Hepatocyte (in vitro differentiated cells): ENCODE measurements at regions not wholly inside any gene's neighbourhood (a gene's known extent, or its start where the extent isn't known, plus 50 kb on each side); places are given as distances from the start of the nearest gene placed in this dataset.

Experiments
- DNase-seq: peaks from one replicate; pipeline ENCODE4 v3.0.0-alpha.2; 2016; ENCODE audit warnings: low spot score
- H2AFZ ChIP-seq: fragments of 200-600 bp; sonication (generic); 2 replicates; pipeline ENCODE4 v1.6.0; 2016; ENCODE audit warnings: antibody characterized with exemption, mild to moderate bottlenecking
- H3K27ac ChIP-seq: fragments of 200-600 bp; sonication (generic); 2 replicates; pipeline ENCODE4 v1.5.1; 2016; ENCODE audit warnings: mild to moderate bottlenecking
- H3K27me3 ChIP-seq: fragments of 200-600 bp; sonication (generic); 2 replicates; pipeline ENCODE4 v1.6.1; 2016
- H3K36me3 ChIP-seq: fragments of 200-600 bp; sonication (generic); replicated peaks from 2 replicates; pipeline ENCODE4 v1.5.1; 2016; ENCODE audit warnings: low read depth; ENCODE audit not compliant: insufficient read depth
- H3K4me1 ChIP-seq: fragments of 200-600 bp; sonication (generic); 2 replicates; pipeline ENCODE4 v1.5.1; 2016; ENCODE audit warnings: mild to moderate bottlenecking, moderate library complexity; ENCODE audit not compliant: insufficient read depth
- H3K4me2 ChIP-seq: fragments of 200-600 bp; sonication (generic); 2 replicates; pipeline ENCODE4 v1.6.0; 2016
- H3K4me3 ChIP-seq: fragments of 200-600 bp; sonication (generic); 2 replicates; pipeline ENCODE4 v1.5.1; 2016; ENCODE audit warnings: mild to moderate bottlenecking
- H3K79me2 ChIP-seq: fragments of 200-600 bp; sonication (generic); 2 replicates; pipeline ENCODE4 v1.6.0; 2017; ENCODE audit warnings: mild to moderate bottlenecking
- H3K9me2 ChIP-seq: fragments of 200-600 bp; sonication (generic); replicated peaks from 2 replicates; pipeline ENCODE4 v1.6.0; 2017; ENCODE audit warnings: mild to moderate bottlenecking; ENCODE audit not compliant: insufficient read depth
- H3K9me3 ChIP-seq: fragments of 200-600 bp; sonication (generic); 2 replicates; pipeline ENCODE4 v1.5.1; 2016; ENCODE audit warnings: low read depth, mild to moderate bottlenecking
- H4K20me1 ChIP-seq: fragments of 200-600 bp; sonication (generic); 2 replicates; pipeline ENCODE4 v1.6.0; 2016; ENCODE audit warnings: mild to moderate bottlenecking; ENCODE audit not compliant: insufficient read depth, poor library complexity, severe bottlenecking
- EZH2 ChIP-seq: fragments of 200-600 bp; sonication (generic); IDR thresholded peaks from 2 replicates; pipeline ENCODE4 v1.6.1; 2016; ENCODE audit warnings: antibody characterized with exemption, mild to moderate bottlenecking, borderline replicate concordance
- EZH2phosphoT487 ChIP-seq: fragments of 200-600 bp; sonication (generic); IDR thresholded peaks from one replicate; pipeline ENCODE4 v1.6.1; 2018; ENCODE audit warnings: antibody characterized with exemption, mild to moderate bottlenecking, low read depth, moderate library complexity; ENCODE audit not compliant: unreplicated experiment, severe bottlenecking
- WGBS: methylation state at CpG from one replicate; pipeline ENCODE4 v1.1.6; 2016; ENCODE audit warnings: low lambda C conversion rate; ENCODE audit errors: missing lambda C conversion rate; 5-methylcytosine and 5-hydroxymethylcytosine counted together
- TF ChIP-seq, protein P1 (sequence below): fragments of 200-600 bp; sonication (generic); IDR thresholded peaks from 2 replicates; pipeline ENCODE4 v1.5.1; 2016; ENCODE audit warnings: antibody characterized with exemption, mild to moderate bottlenecking; ENCODE audit not compliant: poor library complexity

DNA sequence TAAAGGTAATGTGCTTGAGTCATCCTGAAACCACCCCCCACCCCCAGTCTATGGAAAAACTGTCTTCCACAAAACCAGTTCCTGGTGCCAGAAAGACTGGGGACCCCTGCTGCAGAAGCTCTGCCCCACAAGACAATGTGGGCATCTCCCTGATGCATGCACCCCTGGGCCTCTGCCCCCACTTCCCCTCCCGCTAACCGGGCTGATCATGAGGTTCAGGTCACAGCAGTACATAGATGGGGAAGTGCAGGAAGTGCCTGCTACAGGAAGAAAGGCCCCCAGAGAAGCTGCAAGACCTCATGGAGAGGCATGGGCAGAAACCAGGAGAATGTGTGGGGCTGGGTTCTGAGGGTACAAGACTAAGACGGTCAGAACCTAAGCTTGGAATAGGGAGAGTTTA lies 243.4 kb upstream of the ID2 start:
- TF ChIP-seq, protein P1, sequence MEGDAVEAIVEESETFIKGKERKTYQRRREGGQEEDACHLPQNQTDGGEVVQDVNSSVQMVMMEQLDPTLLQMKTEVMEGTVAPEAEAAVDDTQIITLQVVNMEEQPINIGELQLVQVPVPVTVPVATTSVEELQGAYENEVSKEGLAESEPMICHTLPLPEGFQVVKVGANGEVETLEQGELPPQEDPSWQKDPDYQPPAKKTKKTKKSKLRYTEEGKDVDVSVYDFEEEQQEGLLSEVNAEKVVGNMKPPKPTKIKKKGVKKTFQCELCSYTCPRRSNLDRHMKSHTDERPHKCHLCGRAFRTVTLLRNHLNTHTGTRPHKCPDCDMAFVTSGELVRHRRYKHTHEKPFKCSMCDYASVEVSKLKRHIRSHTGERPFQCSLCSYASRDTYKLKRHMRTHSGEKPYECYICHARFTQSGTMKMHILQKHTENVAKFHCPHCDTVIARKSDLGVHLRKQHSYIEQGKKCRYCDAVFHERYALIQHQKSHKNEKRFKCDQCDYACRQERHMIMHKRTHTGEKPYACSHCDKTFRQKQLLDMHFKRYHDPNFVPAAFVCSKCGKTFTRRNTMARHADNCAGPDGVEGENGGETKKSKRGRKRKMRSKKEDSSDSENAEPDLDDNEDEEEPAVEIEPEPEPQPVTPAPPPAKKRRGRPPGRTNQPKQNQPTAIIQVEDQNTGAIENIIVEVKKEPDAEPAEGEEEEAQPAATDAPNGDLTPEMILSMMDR: no peak
- no peak for TF ChIP-seq EZH2phosphoT487
- no peak for TF ChIP-seq EZH2
- Histone ChIP-seq H3K4me1 (no peaks in the 10 kb centered on the region), H3K4me2 (no peak overlapping the region), H4K20me1 (no peaks in the 10 kb centered on the region), H3K9me3 (no peaks in the 10 kb centered on the region), H3K79me2 (no peaks in the 10 kb centered on the region), H3K36me3 (no peaks in the 10 kb centered on the region), H3K4me3 (no peak overlapping the region), H3K9me2 (no peaks in the 10 kb centered on the region), H2AFZ (no peak overlapping the region), H3K27me3 (no peaks in the 10 kb centered on the region), H3K27ac (no peak overlapping the region)
- WGBS: 91% methylated on average over 3 of the region's 3 CpGs
- DNase-seq: no peak

DNA sequence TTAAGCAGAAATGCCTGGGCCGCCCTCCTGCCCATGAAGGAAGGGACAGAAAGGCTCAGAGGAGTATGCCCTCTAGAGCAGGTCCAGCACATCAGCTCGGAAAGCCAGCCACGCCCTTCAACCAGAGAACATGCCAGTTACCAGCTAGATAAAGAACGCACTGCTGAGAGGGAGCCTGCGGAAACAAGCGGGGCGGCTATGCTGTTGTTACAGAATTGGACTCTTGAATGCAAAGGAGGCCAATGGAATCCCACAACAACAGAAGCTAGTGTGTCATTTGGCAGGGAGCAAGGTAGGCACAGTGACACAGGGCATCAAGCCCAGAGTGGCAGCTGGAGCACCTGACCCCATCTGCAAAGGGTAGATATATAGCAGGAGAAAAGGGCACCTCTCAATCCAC lies 242.9 kb upstream of the ID2 start:
- WGBS: 94% methylated on average over 7 of the region's 7 CpGs
- Histone ChIP-seq H3K4me3 (no peak overlapping the region), H3K79me2 (no peaks in the 10 kb centered on the region), H3K36me3 (no peaks in the 10 kb centered on the region), H4K20me1 (no peaks in the 10 kb centered on the region), H3K9me3 (no peaks in the 10 kb centered on the region), H3K4me1 (no peaks in the 10 kb centered on the region), H3K9me2 (no peaks in the 10 kb centered on the region), H3K27ac (no peak overlapping the region), H3K4me2 (no peak overlapping the region), H2AFZ (no peak overlapping the region), H3K27me3 (no peaks in the 10 kb centered on the region)
- TF ChIP-seq EZH2 (no peak), EZH2phosphoT487 (no peak)
- TF ChIP-seq, protein P1: no peak
- DNase-seq: no peak

DNA sequence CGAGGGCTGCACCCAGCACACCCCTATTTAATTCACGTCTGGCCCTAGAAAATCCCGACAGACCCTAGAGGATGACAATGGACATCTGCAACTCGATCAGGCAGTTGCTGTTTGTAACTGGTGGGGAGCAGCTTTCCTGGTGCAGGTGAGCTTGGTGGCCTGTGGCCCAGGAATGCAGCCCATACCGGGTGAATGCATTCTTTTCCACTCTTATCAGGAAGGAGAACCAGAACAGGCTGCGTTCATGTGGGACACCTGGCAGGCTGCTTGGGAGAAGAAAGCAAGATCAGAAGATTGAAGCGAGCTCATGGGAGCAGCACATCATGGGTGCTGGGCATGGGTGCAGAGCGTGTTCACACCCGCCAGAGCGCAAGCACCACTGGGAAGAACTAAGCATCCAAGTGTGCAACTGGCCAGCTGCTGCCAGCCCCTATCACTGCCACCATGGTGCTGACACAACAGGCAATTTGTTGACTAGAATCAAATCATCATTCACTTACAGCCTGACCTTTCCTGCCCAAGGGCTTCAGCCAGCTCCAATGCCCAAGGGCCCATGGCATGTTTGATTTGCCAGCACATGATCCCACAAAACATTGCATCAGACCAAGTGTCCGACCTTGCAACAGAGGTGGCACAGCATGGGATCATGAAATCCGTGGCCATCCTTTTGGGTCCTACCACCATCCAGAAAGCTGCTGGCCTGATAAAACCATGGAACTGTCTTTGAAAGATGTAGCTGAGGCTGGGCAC lies 241.7 kb upstream of the ID2 start:
- no peaks in the 10 kb centered on the region for H3K27me3 ChIP-seq
- TF ChIP-seq EZH2phosphoT487: no peak
- TF ChIP-seq EZH2: no peak
- TF ChIP-seq, protein P1: no peak
- no peaks in the 10 kb centered on the region for H3K79me2 ChIP-seq
- H2AFZ ChIP-seq: no peak overlapping the region
- no peak overlapping the region for H3K27ac ChIP-seq
- no peak overlapping the region for H3K4me2 ChIP-seq
- 81% methylated on average over 12 of the region's 12 CpGs for WGBS
- no peaks in the 10 kb centered on the region for H3K4me1 ChIP-seq
- H3K4me3 ChIP-seq: no peak overlapping the region
- no peaks in the 10 kb centered on the region for H3K9me2 ChIP-seq
- H3K36me3 ChIP-seq: no peaks in the 10 kb centered on the region
- no peaks in the 10 kb centered on the region for H3K9me3 ChIP-seq
- H4K20me1 ChIP-seq: no peaks in the 10 kb centered on the region
- DNase-seq: no peak

DNA sequence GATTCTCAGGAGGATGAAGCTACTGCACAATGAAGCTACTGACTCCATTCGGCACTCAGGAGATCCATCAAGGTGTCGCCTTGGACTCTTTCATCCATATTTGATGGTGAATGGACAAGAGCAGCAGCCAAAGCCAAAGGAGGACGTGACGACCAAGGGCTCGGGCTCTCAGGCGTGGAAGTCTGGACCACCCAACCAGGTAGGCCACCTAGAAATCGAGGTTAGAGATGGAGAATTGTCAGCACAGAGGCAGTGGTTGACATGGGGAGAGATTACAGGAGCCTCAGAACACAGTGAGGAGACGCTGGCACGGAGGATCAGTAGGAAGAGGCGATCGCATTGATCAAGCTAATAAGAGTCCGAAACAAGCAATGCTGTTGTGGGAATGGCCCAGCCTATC lies 240.5 kb upstream of the ID2 start:
- H2AFZ ChIP-seq: no peak overlapping the region
- H3K36me3 ChIP-seq: no peaks in the 10 kb centered on the region
- no peaks in the 10 kb centered on the region for H4K20me1 ChIP-seq
- no peaks in the 10 kb centered on the region for H3K79me2 ChIP-seq
- H3K4me1 ChIP-seq: no peaks in the 10 kb centered on the region
- WGBS: 88% methylated on average over 12 of the region's 12 CpGs
- H3K4me2 ChIP-seq: no peak overlapping the region
- no peak for DNase-seq
- no peaks in the 10 kb centered on the region for H3K27me3 ChIP-seq
- no peaks in the 10 kb centered on the region for H3K9me3 ChIP-seq
- no peak overlapping the region for H3K4me3 ChIP-seq
- no peak overlapping the region for H3K27ac ChIP-seq
- TF ChIP-seq, protein P1: no peak
- TF ChIP-seq EZH2phosphoT487: no peak
- no peak for TF ChIP-seq EZH2
- H3K9me2 ChIP-seq: no peaks in the 10 kb centered on the region
